Vagina (tissue), 2 donors: ENCODE measurements at regions not wholly inside any gene's neighbourhood (a gene's known extent, or its start where the extent isn't known, plus 50 kb on each side); places are given as distances from the start of the nearest gene placed in this dataset.

Experiments used
- POLR2A ChIP-seq, 2 donors: fragments of 450-650 bp; IDR thresholded peaks; one replicate each; pipeline ENCODE4 v1.6.1; 2017; ENCODE audit warnings: antibody characterized with exemption in 2 of 2, mild to moderate bottlenecking in 2 of 2, moderate library complexity in 2 of 2
- POLR2AphosphoS5 ChIP-seq, 2 donors: sonication (generic); formaldehyde crosslinking; IDR thresholded peaks; one replicate each; pipeline ENCODE4 v1.9.0; 2017; ENCODE audit warnings: antibody characterized with exemption in 2 of 2, mild to moderate bottlenecking in 2 of 2, low read depth in 1 of 2; ENCODE audit not compliant: insufficient read depth in 1 of 2
- TF ChIP-seq, protein P1 (sequence below), 3 experiments: fragments of 450-650 bp in 2 of 3; fragments of 200-600 bp in 1 of 3; sonication (generic) in 1 of 3; IDR thresholded peaks; one replicate each; pipeline ENCODE4 v1.5.1; 2017 to 2019; ENCODE audit warnings: antibody characterized with exemption in 3 of 3, mild to moderate bottlenecking in 2 of 3, moderate library complexity in 2 of 3

DNA sequence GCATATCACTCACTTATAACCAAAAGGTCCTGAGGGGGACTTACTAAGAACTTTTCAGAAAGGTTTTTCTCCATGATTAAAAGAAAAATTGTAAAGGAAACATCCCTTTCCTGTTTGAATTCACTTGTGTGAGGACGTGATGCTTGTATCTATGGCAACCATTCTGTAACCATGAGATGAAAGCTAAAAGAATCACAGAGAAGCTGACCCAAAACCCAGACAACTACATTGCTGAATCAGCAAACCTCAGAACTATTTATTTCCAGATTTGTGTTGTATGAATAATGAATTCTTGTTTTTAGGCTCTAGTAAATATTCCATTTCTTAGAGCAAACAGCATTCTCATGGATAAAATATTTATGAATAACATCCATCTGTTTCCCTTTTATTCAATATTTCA, 91.2 kb downstream of the RCHY1 start:
- TF ChIP-seq, protein P1, sequence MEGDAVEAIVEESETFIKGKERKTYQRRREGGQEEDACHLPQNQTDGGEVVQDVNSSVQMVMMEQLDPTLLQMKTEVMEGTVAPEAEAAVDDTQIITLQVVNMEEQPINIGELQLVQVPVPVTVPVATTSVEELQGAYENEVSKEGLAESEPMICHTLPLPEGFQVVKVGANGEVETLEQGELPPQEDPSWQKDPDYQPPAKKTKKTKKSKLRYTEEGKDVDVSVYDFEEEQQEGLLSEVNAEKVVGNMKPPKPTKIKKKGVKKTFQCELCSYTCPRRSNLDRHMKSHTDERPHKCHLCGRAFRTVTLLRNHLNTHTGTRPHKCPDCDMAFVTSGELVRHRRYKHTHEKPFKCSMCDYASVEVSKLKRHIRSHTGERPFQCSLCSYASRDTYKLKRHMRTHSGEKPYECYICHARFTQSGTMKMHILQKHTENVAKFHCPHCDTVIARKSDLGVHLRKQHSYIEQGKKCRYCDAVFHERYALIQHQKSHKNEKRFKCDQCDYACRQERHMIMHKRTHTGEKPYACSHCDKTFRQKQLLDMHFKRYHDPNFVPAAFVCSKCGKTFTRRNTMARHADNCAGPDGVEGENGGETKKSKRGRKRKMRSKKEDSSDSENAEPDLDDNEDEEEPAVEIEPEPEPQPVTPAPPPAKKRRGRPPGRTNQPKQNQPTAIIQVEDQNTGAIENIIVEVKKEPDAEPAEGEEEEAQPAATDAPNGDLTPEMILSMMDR (IDR thresholded peaks at IDR 0.05) = no peak
- TF ChIP-seq POLR2AphosphoS5 (IDR thresholded peaks at IDR 0.05; ENCODE audit: insufficient read depth in 1 of 2, low read depth in 1 of 2) = no peak
- no peak for TF ChIP-seq POLR2A (IDR thresholded peaks at IDR 0.05)
